ENCODE measurements at regions not wholly inside any gene's neighbourhood (a gene's known extent, or its start where the extent isn't known, plus 50 kb on each side); places are given as distances from the start of the nearest gene placed in this dataset.

DNA sequence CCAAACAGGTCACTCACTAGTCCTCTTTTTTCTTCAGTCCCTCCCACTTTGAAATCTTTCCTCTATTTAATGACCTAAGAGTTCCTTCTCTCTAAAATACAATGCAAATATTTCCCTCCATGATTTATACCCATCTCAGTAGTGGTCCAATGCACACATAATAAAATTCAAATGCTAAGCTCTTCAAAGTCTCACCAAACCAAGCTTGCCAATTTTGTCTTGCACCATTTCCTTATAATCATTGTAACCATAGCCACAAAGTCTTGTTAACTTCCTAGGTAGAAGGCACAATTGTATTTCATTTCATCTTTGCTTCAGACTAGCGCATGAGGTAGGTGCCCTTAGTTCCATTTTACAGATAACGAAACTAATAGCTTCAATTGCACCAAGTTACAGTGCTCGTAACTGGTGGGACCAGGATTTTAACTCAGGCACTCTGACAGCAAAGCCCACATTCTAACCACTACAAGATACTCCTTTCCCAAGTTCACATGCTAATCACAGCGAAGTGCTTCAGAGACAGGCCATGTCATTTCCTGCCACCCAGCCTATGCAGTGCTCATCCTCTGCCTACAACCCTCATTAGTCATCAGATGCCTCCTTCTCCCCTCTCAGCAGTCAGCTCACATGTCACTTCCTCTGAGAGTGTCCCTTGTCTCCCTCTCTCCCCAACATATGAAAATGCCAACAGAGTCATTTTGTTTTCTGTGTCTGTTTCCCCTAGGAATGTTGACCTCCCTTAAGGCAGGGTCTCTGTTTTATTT, 66.9 kb upstream of the PPARGC1A start:
- TF ChIP-seq POLR2A (IDR thresholded peaks at IDR 0.05) = no peak
- TF ChIP-seq, protein P1, sequence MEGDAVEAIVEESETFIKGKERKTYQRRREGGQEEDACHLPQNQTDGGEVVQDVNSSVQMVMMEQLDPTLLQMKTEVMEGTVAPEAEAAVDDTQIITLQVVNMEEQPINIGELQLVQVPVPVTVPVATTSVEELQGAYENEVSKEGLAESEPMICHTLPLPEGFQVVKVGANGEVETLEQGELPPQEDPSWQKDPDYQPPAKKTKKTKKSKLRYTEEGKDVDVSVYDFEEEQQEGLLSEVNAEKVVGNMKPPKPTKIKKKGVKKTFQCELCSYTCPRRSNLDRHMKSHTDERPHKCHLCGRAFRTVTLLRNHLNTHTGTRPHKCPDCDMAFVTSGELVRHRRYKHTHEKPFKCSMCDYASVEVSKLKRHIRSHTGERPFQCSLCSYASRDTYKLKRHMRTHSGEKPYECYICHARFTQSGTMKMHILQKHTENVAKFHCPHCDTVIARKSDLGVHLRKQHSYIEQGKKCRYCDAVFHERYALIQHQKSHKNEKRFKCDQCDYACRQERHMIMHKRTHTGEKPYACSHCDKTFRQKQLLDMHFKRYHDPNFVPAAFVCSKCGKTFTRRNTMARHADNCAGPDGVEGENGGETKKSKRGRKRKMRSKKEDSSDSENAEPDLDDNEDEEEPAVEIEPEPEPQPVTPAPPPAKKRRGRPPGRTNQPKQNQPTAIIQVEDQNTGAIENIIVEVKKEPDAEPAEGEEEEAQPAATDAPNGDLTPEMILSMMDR (IDR thresholded peaks at IDR 0.05 in 4 of 5, conservative IDR thresholded peaks at IDR 0.05 in 1 of 5) = no peak
